ENCODE measurements at regions not wholly inside any gene's neighbourhood (a gene's known extent, or its start where the extent isn't known, plus 50 kb on each side); places are given as distances from the start of the nearest gene placed in this dataset.

- TF ChIP-seq CTCF (conservative IDR thresholded peaks at IDR 0.05), result no peak
- TF ChIP-seq EZH2 (IDR thresholded peaks at IDR 0.05; ENCODE audit: low read depth), result no peak
These were observed 116.2 kb upstream of the USP24 start for GRCh38 chr1:55331351-55331750.
